ENCODE measurements at regions not wholly inside any gene's neighbourhood (a gene's known extent, or its start where the extent isn't known, plus 50 kb on each side); places are given as distances from the start of the nearest gene placed in this dataset.

DNA sequence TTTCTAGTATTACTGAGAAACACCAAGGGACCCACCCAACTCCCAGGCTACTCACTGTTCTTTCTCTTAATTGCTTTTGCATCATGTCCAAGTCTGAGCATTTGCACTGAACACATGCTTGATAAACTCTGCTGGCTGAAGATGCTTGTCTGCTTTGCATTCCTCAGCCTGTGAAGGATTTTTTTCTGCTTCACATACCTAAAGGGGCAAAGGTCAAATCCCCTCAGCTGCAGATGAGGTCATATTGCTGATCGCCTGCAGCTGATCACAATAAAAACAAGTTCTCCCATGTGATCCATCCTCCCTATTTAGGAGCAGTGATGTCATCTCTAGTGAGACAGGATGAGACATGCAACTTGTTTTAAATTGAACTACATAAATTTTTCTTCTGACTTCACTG lies 84.6 kb upstream of the DCBLD2 start:
- DNase-seq (ENCODE audit: low read depth, low spot score), result peak; percentile 33
- no CpG with 5 or more reads among the region's 1 CpG for WGBS (ENCODE audit: insufficient coverage, insufficient read length)
- Histone ChIP-seq H3K27me3 (ENCODE audit: control insufficient read depth, insufficient read depth, low read length) (no peaks in the 10 kb centered on the region), H3K36me3 (ENCODE audit: control insufficient read depth, insufficient read depth, low read length) (no peaks in the 10 kb centered on the region), H3K9me3 (ENCODE audit: control insufficient read depth, insufficient read depth, low read length) (no peaks in the 10 kb centered on the region), H3K27ac (ENCODE audit: low read length) (no peak overlapping the region), H3K4me1 (ENCODE audit: control insufficient read depth, insufficient read depth, low read length) (no peaks in the 10 kb centered on the region), H3K4me3 (ENCODE audit: low read length) (no peak overlapping the region)

DNA sequence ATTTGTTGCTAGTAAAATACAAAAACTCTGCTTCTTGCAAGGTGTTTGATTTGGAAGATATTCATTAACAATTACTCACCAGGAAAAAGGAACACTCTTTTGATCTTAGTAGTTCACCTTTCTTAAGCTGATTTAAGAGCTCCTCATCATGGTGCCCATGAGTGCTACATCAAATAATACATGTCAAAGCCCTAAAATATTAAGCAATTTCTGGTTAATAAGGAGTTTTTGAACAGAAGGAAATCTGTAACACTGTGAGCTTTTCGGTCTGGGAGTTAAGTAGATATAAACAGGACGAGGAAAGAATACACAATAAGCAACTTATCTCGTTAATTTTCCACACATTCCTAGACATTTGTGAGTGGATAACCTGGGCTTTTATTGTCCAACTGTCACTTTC lies 83.9 kb upstream of the DCBLD2 start:
- H3K9me3 ChIP-seq (ENCODE audit: control insufficient read depth, insufficient read depth, low read length), result no peaks in the 10 kb centered on the region
- no peak for DNase-seq (ENCODE audit: low read depth, low spot score)
- H3K36me3 ChIP-seq (ENCODE audit: control insufficient read depth, insufficient read depth, low read length), result no peaks in the 10 kb centered on the region
- H3K4me1 ChIP-seq (ENCODE audit: control insufficient read depth, insufficient read depth, low read length), result no peaks in the 10 kb centered on the region
- H3K4me3 ChIP-seq (ENCODE audit: low read length), result no peak overlapping the region
- no peaks in the 10 kb centered on the region for H3K27me3 ChIP-seq (ENCODE audit: control insufficient read depth, insufficient read depth, low read length)
- whole genome bisulfite sequencing (ENCODE audit: insufficient coverage, insufficient read length), result no CpG with 5 or more reads among the region's 3 CpGs
- no peak overlapping the region for H3K27ac ChIP-seq (ENCODE audit: low read length)

DNA sequence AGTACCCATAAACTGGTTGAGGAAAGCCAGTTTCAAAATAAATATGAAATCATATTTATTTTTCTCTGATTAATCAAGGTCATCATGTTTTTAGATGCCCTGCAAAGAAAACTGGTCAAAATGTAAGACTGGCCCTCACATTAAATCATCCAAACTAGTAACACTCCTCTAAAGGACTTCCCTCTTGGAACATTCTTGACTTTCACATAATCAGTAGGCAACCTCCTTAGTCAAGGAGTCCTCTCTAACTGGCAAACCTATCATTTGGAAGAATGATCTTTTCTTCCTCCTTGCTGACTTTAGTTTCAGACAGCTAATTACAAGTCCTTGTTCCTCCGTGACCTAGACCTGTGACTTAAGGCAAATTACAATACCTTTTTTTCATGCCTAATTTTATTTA lies 82.5 kb upstream of the DCBLD2 start:
- Histone ChIP-seq H3K36me3 (ENCODE audit: control insufficient read depth, insufficient read depth, low read length) (no peaks in the 10 kb centered on the region), H3K27ac (ENCODE audit: low read length) (no peak overlapping the region), H3K9me3 (ENCODE audit: control insufficient read depth, insufficient read depth, low read length) (no peaks in the 10 kb centered on the region), H3K27me3 (ENCODE audit: control insufficient read depth, insufficient read depth, low read length) (no peaks in the 10 kb centered on the region), H3K4me3 (ENCODE audit: low read length) (no peak overlapping the region), H3K4me1 (ENCODE audit: control insufficient read depth, insufficient read depth, low read length) (no peaks in the 10 kb centered on the region)
- WGBS (ENCODE audit: insufficient coverage, insufficient read length), result no CpG with 5 or more reads among the region's 1 CpG
- no peak for DNase-seq (ENCODE audit: low read depth, low spot score)

DNA sequence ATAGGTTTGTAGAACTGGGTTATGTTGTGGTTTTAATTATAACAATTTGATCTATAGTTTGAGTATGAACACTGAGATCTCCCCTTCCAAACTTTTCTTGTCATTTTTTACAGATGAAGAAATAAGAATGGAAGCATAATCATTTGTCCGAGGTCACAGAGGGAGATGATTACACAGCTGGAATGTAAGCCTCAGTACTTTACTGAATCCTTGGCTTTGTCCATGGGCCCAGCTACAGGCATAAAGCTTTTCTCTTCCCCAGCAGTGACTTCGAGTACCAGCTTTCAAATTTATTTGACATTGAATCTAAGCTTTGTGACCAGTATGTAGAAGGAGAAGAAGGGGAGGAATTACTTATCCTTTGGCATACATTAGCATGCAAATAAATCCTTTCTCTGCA lies 80.9 kb upstream of the DCBLD2 start:
- no peak overlapping the region for H3K4me3 ChIP-seq (ENCODE audit: low read length)
- H3K4me1 ChIP-seq (ENCODE audit: control insufficient read depth, insufficient read depth, low read length), result no peaks in the 10 kb centered on the region
- WGBS (ENCODE audit: insufficient coverage, insufficient read length), result no CpG with 5 or more reads among the region's 2 CpGs

DNA sequence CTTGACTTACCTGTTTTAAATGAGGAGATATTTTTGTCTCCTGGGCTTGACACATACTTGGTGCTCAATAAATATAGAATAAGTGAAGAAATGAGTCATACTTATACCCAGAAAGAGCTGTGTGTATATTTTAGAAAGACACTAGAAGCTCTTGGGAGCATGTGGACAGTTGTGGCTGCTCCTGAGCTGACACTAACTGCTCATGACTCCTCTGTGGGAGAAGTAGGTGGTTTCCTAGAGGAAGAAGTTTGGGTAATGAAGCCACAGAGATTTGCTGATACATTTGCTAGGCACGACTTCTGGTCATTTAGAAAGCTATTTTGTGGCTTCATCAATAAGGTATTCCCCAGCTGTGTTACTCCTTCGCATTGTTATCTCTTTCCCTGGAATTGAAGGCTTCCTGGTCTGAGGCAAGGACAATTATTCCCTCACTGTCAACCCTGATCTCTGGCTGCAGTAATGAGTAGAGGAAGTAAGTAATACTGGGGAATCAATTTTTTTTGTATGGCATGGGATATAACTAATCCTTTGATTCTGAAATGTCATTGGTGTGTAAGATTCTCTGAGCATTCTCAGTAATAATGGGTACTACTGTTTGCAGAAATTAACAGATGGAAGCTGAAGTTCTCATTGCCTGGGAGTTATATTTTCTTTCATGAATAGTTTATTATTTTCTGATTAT lies 79.6 kb upstream of the DCBLD2 start:
- Histone ChIP-seq H3K27ac (ENCODE audit: low read length) (no peak overlapping the region), H3K9me3 (ENCODE audit: control insufficient read depth, insufficient read depth, low read length) (no peaks in the 10 kb centered on the region), H3K4me1 (ENCODE audit: control insufficient read depth, insufficient read depth, low read length) (no peaks in the 10 kb centered on the region), H3K27me3 (ENCODE audit: control insufficient read depth, insufficient read depth, low read length) (no peaks in the 10 kb centered on the region), H3K4me3 (ENCODE audit: low read length) (no peak overlapping the region), H3K36me3 (ENCODE audit: control insufficient read depth, insufficient read depth, low read length) (no peaks in the 10 kb centered on the region)
- DNase-seq (ENCODE audit: low read depth, low spot score), result no peak
- WGBS (ENCODE audit: insufficient coverage, insufficient read length), result no CpG with 5 or more reads among the region's 2 CpGs

More for the DNA sequence above, 80.9 kb upstream of the DCBLD2 start:
- DNase-seq (ENCODE audit: low read depth, low spot score), result no peak
- no peaks in the 10 kb centered on the region for H3K9me3 ChIP-seq (ENCODE audit: control insufficient read depth, insufficient read depth, low read length)
- H3K27me3 ChIP-seq (ENCODE audit: control insufficient read depth, insufficient read depth, low read length), result no peaks in the 10 kb centered on the region
- no peak overlapping the region for H3K27ac ChIP-seq (ENCODE audit: low read length)
- H3K36me3 ChIP-seq (ENCODE audit: control insufficient read depth, insufficient read depth, low read length), result no peaks in the 10 kb centered on the region

DNA sequence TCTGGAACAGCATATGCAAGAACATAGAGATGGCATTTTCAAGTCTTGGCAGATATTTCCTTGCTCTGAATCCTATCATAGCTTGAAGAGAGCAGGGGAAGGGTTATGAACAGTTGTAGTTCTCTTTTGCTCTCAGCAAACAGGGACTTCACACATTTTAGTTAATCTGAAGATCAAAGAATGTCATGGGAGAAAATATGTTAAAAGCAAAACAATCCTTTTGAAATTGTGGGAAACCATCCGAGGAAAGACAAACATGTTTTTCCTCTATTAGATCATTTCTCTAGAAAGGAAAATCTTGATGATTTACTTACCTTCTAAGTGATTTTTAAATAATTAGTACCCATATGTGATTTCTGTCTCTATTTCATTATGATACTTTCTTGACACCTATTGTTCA lies 77.8 kb upstream of the DCBLD2 start:
- H3K27me3 ChIP-seq (ENCODE audit: control insufficient read depth, insufficient read depth, low read length), result no peaks in the 10 kb centered on the region
- H3K4me3 ChIP-seq (ENCODE audit: low read length), result no peak overlapping the region
- no peaks in the 10 kb centered on the region for H3K4me1 ChIP-seq (ENCODE audit: control insufficient read depth, insufficient read depth, low read length)
- no peaks in the 10 kb centered on the region for H3K36me3 ChIP-seq (ENCODE audit: control insufficient read depth, insufficient read depth, low read length)
- DNase-seq (ENCODE audit: low read depth, low spot score), result no peak
- no peak overlapping the region for H3K27ac ChIP-seq (ENCODE audit: low read length)
- H3K9me3 ChIP-seq (ENCODE audit: control insufficient read depth, insufficient read depth, low read length), result no peaks in the 10 kb centered on the region
- no CpG with 5 or more reads among the region's 1 CpG for whole genome bisulfite sequencing (ENCODE audit: insufficient coverage, insufficient read length)

DNA sequence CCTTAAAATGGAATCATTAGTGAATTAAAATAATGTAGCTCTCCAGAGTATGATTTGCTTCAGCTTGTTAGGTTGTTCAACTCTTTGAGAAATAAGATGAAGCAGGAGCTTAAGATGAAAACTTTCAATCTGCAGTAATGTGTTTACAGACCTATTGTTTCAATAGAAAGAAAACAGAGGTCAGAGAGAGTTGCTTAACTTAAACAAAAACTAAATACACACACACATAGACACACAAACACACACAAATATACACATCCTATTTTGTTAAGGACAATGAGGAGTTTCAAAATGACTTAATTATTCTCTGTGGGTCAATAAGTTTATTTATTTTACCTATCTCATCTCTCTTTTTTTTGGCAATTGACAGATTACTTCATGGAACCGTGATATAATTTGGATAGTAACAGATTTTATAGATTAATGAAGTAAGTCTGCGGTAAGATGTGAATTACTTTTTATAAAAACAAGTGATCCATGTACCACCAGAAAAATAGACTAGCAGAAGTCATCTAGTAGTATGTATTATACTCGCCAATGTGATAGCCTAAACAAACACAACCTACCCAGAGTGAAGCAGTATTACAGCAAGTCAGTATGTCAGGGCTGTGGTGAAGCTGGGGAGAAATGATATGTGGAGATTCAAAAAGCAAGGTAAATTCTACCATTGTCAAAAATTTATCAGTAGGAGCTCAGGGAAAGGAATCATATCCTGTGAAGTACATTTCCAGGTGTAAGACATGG lies 76.7 kb upstream of the DCBLD2 start:
- Histone ChIP-seq H3K27ac (ENCODE audit: low read length) (no peak overlapping the region), H3K4me3 (ENCODE audit: low read length) (no peak overlapping the region), H3K36me3 (ENCODE audit: control insufficient read depth, insufficient read depth, low read length) (no peaks in the 10 kb centered on the region), H3K9me3 (ENCODE audit: control insufficient read depth, insufficient read depth, low read length) (no peaks in the 10 kb centered on the region), H3K4me1 (ENCODE audit: control insufficient read depth, insufficient read depth, low read length) (no peaks in the 10 kb centered on the region), H3K27me3 (ENCODE audit: control insufficient read depth, insufficient read depth, low read length) (no peaks in the 10 kb centered on the region)
- WGBS (ENCODE audit: insufficient coverage, insufficient read length), result no CpG with 5 or more reads among the region's 3 CpGs
- no peak for DNase-seq (ENCODE audit: low read depth, low spot score)

DNA sequence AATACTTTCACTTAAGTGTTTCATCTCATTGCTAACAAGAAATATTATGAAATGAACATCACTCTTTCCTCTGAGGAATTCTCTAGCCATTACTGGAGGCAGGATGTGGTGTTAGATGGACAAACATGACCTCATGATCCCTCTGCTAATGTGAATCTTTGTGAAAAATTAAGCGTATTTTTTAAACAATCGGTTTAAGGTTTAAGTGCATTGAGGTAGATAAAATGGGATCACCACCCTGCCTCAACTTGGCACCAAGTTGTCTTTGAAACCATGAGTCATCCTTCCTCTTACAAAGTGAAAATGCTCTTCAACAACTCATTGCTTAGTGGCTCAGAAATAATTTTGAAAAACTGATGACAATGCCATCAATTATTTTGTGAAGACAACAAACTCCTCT lies 76.0 kb upstream of the DCBLD2 start:
- H3K4me1 ChIP-seq (ENCODE audit: control insufficient read depth, insufficient read depth, low read length), result no peaks in the 10 kb centered on the region
- no peaks in the 10 kb centered on the region for H3K36me3 ChIP-seq (ENCODE audit: control insufficient read depth, insufficient read depth, low read length)
- no peaks in the 10 kb centered on the region for H3K27me3 ChIP-seq (ENCODE audit: control insufficient read depth, insufficient read depth, low read length)
- WGBS (ENCODE audit: insufficient coverage, insufficient read length), result no CpG with 5 or more reads among the region's 2 CpGs
- H3K9me3 ChIP-seq (ENCODE audit: control insufficient read depth, insufficient read depth, low read length), result no peaks in the 10 kb centered on the region
- no peak overlapping the region for H3K4me3 ChIP-seq (ENCODE audit: low read length)
- no peak for DNase-seq (ENCODE audit: low read depth, low spot score)
- no peak overlapping the region for H3K27ac ChIP-seq (ENCODE audit: low read length)

DNA sequence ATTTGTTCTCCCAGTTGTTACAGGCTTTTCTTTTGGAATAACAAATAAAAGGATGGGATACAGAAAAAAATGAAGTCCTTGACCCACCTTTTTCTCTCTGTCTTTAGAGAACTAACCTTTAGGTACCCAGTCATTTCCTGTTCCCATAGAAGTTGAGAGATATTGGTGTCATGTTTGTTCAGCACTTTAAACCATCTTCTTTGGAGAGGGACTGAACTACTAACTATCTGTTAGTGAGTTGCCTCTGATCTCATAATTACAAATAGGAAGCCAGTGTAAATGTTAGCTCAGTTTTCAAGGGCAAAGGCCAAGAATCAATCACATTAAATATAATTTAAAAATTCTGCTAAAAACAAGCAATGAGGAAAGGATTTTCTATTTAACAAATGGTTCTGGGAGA lies 72.9 kb upstream of the DCBLD2 start:
- no peaks in the 10 kb centered on the region for H3K4me1 ChIP-seq (ENCODE audit: control insufficient read depth, insufficient read depth, low read length)

DNA sequence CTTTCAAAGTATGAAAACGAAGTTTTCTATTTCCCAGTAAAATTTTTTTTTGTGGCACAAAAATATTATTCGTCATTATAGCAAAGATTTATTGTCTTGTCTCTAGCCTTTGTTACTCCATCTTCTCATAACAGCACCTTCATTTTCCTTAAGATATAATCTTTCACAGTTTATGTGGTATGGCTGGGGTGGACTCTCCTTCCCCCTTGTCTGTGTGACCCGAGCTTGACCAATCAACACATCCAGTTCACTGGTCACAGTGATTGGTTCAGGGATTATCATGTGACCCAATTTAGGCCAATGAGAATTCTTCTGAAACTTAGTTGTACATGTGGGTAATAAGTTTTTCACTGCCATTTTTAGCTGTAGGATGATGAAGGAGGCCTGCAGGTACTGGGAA lies 71.2 kb upstream of the DCBLD2 start:
- Histone ChIP-seq H3K9me3 (ENCODE audit: control insufficient read depth, insufficient read depth, low read length) (no peaks in the 10 kb centered on the region), H3K27ac (ENCODE audit: low read length) (no peak overlapping the region), H3K36me3 (ENCODE audit: control insufficient read depth, insufficient read depth, low read length) (no peaks in the 10 kb centered on the region), H3K27me3 (ENCODE audit: control insufficient read depth, insufficient read depth, low read length) (no peaks in the 10 kb centered on the region), H3K4me3 (ENCODE audit: low read length) (no peak overlapping the region), H3K4me1 (ENCODE audit: control insufficient read depth, insufficient read depth, low read length) (no peaks in the 10 kb centered on the region)
- no peak for DNase-seq (ENCODE audit: low read depth, low spot score)
- WGBS (ENCODE audit: insufficient coverage, insufficient read length), result no CpG with 5 or more reads among the region's 3 CpGs

More for the DNA sequence above, 72.9 kb upstream of the DCBLD2 start:
- DNase-seq (ENCODE audit: low read depth, low spot score), result no peak
- no peaks in the 10 kb centered on the region for H3K9me3 ChIP-seq (ENCODE audit: control insufficient read depth, insufficient read depth, low read length)
- H3K27me3 ChIP-seq (ENCODE audit: control insufficient read depth, insufficient read depth, low read length), result no peaks in the 10 kb centered on the region
- H3K36me3 ChIP-seq (ENCODE audit: control insufficient read depth, insufficient read depth, low read length), result no peaks in the 10 kb centered on the region
- no peak overlapping the region for H3K27ac ChIP-seq (ENCODE audit: low read length)
- no peak overlapping the region for H3K4me3 ChIP-seq (ENCODE audit: low read length)

DNA sequence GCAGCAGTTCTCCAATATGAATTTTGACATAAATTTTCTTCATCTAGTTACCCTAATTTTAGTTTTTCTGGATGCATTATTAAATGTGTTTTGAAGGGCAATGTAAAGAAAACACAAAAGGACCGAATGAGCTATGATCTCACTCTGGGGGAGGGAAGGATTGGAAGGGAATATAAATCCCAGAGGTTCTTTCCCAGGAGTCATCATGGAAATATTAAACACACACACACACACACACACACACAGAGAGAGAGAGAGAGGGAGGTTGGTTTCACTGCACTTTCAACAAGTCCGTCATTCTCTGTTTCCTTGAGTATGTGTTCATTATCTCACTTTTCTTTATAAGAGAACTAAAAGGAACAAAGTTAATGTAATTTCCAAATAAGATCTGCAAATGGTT lies 70.7 kb upstream of the DCBLD2 start:
- H3K4me3 ChIP-seq (ENCODE audit: low read length), result no peak overlapping the region
- H3K27me3 ChIP-seq (ENCODE audit: control insufficient read depth, insufficient read depth, low read length), result no peaks in the 10 kb centered on the region
- H3K9me3 ChIP-seq (ENCODE audit: control insufficient read depth, insufficient read depth, low read length), result no peaks in the 10 kb centered on the region
- DNase-seq (ENCODE audit: low read depth, low spot score), result no peak
- H3K4me1 ChIP-seq (ENCODE audit: control insufficient read depth, insufficient read depth, low read length), result no peaks in the 10 kb centered on the region
- no peak overlapping the region for H3K27ac ChIP-seq (ENCODE audit: low read length)
- no CpG with 5 or more reads among the region's 2 CpGs for WGBS (ENCODE audit: insufficient coverage, insufficient read length)
- H3K36me3 ChIP-seq (ENCODE audit: control insufficient read depth, insufficient read depth, low read length), result no peaks in the 10 kb centered on the region
